Central memory CD4-positive, alpha-beta T cell (primary cell): ENCODE measurements at regions not wholly inside any gene's neighbourhood (a gene's known extent, or its start where the extent isn't known, plus 50 kb on each side); places are given as distances from the start of the nearest gene placed in this dataset.

Experiments
- DNase-seq: peaks from one replicate; pipeline ENCODE4 v3.0.0; 2022

GRCh38 chr6:210778-211374, 81.4 kb upstream of the DUSP22 start:
- no peak for DNase-seq

- DNase-seq = no peak
Measured at GRCh38 chr6:211871-212497, 80.3 kb upstream of the DUSP22 start.

- no peak for DNase-seq
Measured at GRCh38 chr6:213284-213683, 79.0 kb upstream of the DUSP22 start.

- no peak for DNase-seq
Measured at GRCh38 chr6:214428-214827, 77.9 kb upstream of the DUSP22 start.

- DNase-seq = peak; percentile 7
Measured at GRCh38 chr6:215335-216034, 76.8 kb upstream of the DUSP22 start.

GRCh38 chr6:217048-217659, 75.1 kb upstream of the DUSP22 start:
- DNase-seq = no peak

- no peak for DNase-seq
Measured at GRCh38 chr6:218153-219018, 73.9 kb upstream of the DUSP22 start.

GRCh38 chr6:219019-219570, 73.2 kb upstream of the DUSP22 start:
- no peak for DNase-seq

- no peak for DNase-seq
Measured at GRCh38 chr6:219641-220198, 72.6 kb upstream of the DUSP22 start.

GRCh38 chr6:220312-220711, 72.0 kb upstream of the DUSP22 start:
- DNase-seq = no peak

- DNase-seq = no peak
Measured at GRCh38 chr6:220721-221475, 71.4 kb upstream of the DUSP22 start.

GRCh38 chr6:221531-222349, 70.5 kb upstream of the DUSP22 start:
- no peak for DNase-seq

GRCh38 chr6:222468-222867, 69.8 kb upstream of the DUSP22 start:
- no peak for DNase-seq

- DNase-seq = no peak
Measured at GRCh38 chr6:223136-223535, 69.2 kb upstream of the DUSP22 start.

GRCh38 chr6:223763-224162, 68.5 kb upstream of the DUSP22 start:
- DNase-seq = no peak

- DNase-seq = no peak
Measured at GRCh38 chr6:224350-224749, 67.9 kb upstream of the DUSP22 start.

- DNase-seq = peak; percentile 33
Measured at GRCh38 chr6:225121-225721, 67.1 kb upstream of the DUSP22 start.

GRCh38 chr6:225907-226306, 66.4 kb upstream of the DUSP22 start:
- no peak for DNase-seq

- DNase-seq = no peak
Measured at GRCh38 chr6:226516-227073, 65.7 kb upstream of the DUSP22 start.
